Osteoblast (primary cell): ENCODE measurements at regions not wholly inside any gene's neighbourhood (a gene's known extent, or its start where the extent isn't known, plus 50 kb on each side); places are given as distances from the start of the nearest gene placed in this dataset.

Experiments used
- DNase-seq: peaks from one replicate; pipeline ENCODE4 v3.0.0; 2011; ENCODE audit warnings: low spot score, mixed read lengths; ENCODE audit not compliant: insufficient read length; ENCODE audit errors: missing footprints
- H2AFZ ChIP-seq: 2 replicates; pipeline ENCODE4 v1.6.0; 2011; ENCODE audit warnings: mild to moderate bottlenecking, low read length
- H3K27ac ChIP-seq: 2 replicates; pipeline ENCODE4 v1.5.1; 2011; ENCODE audit warnings: mild to moderate bottlenecking, low read depth, low read length, moderate library complexity
- H3K27me3 ChIP-seq: 2 replicates; pipeline ENCODE4 v1.6.0; 2012; ENCODE audit warnings: mild to moderate bottlenecking, control low read depth, inconsistent platforms, low read length, moderate library complexity; ENCODE audit not compliant: insufficient read depth
- H3K36me3 ChIP-seq: 2 replicates; pipeline ENCODE4 v1.5.1; 2011; ENCODE audit warnings: mild to moderate bottlenecking, low read length, control low read depth, moderate library complexity; ENCODE audit not compliant: insufficient read depth
- H3K4me1 ChIP-seq: 2 replicates; pipeline ENCODE4 v1.5.1; 2011; ENCODE audit warnings: mild to moderate bottlenecking, low read length, control low read depth, moderate library complexity; ENCODE audit not compliant: insufficient read depth
- H3K4me2 ChIP-seq: 2 replicates; pipeline ENCODE4 v1.6.0; 2011; ENCODE audit warnings: mild to moderate bottlenecking, low read length; ENCODE audit not compliant: insufficient read depth
- H3K4me3 ChIP-seq: fragments of 200-600 bp; sonication (generic); 3 replicates; pipeline ENCODE4 v1.5.1; 2012; ENCODE audit warnings: mild to moderate bottlenecking, low read length, inconsistent platforms; ENCODE audit not compliant: insufficient read depth
- H3K79me2 ChIP-seq: 2 replicates; pipeline ENCODE4 v1.6.0; 2012; ENCODE audit warnings: mild to moderate bottlenecking, low read length, control low read depth, inconsistent platforms; ENCODE audit not compliant: insufficient read depth
- H3K9me3 ChIP-seq: 2 replicates; pipeline ENCODE4 v1.5.1; 2011; ENCODE audit warnings: low read depth, low read length, control low read depth
- H4K20me1 ChIP-seq: 2 replicates; pipeline ENCODE4 v1.6.0; 2012; ENCODE audit warnings: mild to moderate bottlenecking, low read length, control low read depth; ENCODE audit not compliant: insufficient read depth
- TF ChIP-seq, protein P1 (sequence below): IDR thresholded peaks from 2 replicates; pipeline ENCODE4 v1.5.1; 2011; ENCODE audit warnings: mild to moderate bottlenecking, low read depth, low read length, moderate library complexity; ENCODE audit errors: extremely low read depth

DNA sequence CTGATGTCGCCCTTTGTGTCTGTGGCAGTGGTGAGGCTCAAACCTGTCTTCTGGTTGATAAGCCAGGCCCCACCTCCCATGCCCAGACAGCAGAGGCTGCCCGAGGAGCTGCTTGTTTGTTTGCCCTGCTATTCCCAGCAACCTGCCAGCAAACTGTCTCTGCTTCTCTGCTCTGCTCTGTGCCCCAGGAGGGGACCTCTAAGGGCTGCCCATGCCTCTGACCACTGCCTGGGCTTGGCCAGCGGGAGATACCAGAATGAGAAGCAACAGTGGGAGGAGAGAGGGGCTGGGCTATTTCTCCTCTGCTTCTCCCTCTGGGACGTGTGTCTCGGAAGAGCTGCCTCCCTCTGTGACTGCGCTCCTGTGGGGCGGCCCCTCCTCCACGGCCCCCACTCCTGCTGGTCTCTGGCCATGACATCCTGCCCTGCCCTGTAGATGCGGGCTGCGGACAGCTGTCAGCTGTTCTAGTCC is 213.1 kb downstream of the RPLP1 start:
- Histone ChIP-seq H4K20me1 (no peaks in the 10 kb centered on the region), H3K9me3 (no peaks in the 10 kb centered on the region), H3K79me2 (no peaks in the 10 kb centered on the region), H2AFZ (no peak overlapping the region), H3K4me2 (no peak overlapping the region), H3K27me3 (peaks cover 4% of the 10 kb centered on the region), H3K36me3 (no peaks in the 10 kb centered on the region), H3K4me1 (no peaks in the 10 kb centered on the region), H3K4me3 (no peak overlapping the region), H3K27ac (no peak overlapping the region)
- no peak for DNase-seq
- TF ChIP-seq, protein P1, sequence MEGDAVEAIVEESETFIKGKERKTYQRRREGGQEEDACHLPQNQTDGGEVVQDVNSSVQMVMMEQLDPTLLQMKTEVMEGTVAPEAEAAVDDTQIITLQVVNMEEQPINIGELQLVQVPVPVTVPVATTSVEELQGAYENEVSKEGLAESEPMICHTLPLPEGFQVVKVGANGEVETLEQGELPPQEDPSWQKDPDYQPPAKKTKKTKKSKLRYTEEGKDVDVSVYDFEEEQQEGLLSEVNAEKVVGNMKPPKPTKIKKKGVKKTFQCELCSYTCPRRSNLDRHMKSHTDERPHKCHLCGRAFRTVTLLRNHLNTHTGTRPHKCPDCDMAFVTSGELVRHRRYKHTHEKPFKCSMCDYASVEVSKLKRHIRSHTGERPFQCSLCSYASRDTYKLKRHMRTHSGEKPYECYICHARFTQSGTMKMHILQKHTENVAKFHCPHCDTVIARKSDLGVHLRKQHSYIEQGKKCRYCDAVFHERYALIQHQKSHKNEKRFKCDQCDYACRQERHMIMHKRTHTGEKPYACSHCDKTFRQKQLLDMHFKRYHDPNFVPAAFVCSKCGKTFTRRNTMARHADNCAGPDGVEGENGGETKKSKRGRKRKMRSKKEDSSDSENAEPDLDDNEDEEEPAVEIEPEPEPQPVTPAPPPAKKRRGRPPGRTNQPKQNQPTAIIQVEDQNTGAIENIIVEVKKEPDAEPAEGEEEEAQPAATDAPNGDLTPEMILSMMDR: no peak

DNA sequence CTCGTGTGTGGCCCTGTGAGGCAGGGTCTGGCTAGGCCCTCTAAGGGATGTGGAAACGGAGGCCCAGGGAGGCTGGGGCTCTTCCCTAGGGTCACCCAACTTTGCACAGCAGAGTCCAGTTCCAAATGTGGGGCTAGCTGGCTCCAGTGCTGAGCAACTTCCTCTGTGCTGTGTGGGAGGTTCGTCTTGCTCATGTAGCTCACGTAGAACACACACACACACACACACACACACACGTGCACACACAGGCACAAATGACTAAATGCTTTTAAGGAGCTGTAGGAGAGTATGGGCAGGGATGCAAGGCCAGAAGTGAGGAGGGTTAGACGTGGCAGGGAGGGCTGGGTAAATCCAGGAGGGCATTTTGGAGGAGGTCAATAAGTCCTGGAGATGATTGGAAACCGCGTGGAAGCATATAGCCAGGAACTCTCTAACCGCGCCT is 213.8 kb downstream of the RPLP1 start:
- Histone ChIP-seq H3K4me3 (no peak overlapping the region), H3K9me3 (no peaks in the 10 kb centered on the region), H2AFZ (no peak overlapping the region), H3K27me3 (peaks cover 4% of the 10 kb centered on the region), H3K36me3 (no peaks in the 10 kb centered on the region), H4K20me1 (no peaks in the 10 kb centered on the region), H3K4me2 (no peak overlapping the region), H3K4me1 (no peaks in the 10 kb centered on the region), H3K27ac (no peak overlapping the region), H3K79me2 (no peaks in the 10 kb centered on the region)
- no peak for DNase-seq
- TF ChIP-seq, protein P1: no peak

DNA sequence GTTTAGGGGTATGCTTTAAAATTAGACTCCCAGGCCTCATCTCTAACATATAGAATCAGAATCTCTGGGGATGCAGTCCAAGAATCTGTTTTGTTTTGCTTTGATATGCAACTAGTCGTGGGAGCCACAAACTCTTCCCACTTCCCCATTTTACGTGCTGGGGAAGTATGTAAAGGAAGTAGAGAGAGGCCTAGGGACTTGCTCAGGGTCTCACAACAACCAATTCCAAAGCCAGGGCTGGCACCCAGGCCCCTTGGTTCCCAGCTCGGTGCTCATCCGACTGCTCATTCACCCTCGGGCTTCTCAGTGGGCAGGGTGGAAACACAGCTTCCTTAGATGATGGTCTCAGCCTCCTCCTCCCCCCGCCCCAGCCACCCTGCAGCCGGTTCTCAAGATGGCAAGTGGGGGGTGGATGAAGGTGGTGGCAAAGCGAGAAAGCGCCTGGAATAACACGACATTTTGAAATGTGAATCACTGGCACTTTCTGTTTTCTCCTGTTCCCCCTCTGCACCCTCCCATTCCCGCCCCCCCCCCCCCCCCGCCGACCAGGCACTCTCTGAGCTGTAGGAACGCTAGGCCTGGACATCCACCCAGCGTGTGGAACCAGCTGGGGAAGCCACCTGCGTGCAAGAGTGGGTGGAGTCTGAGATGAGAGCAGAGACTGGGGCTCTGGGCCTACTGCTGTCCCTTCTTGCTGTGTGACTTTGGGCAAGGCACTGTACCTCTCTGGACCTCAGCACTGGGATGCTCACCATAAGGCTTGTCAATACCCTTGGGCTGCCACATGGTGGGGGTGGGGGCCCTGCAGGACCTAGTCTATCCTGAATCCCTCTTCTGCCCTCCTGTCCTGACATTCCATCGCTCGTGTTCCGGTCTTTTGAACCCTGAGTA is 214.5 kb downstream of the RPLP1 start:
- TF ChIP-seq, protein P1: no peak
- Histone ChIP-seq H3K9me3 (no peaks in the 10 kb centered on the region), H2AFZ (no peak overlapping the region), H3K27ac (no peak overlapping the region), H3K4me3 (no peak overlapping the region), H3K79me2 (no peaks in the 10 kb centered on the region), H3K4me2 (no peak overlapping the region), H3K36me3 (no peaks in the 10 kb centered on the region), H3K27me3 (no peaks in the 10 kb centered on the region), H3K4me1 (no peaks in the 10 kb centered on the region), H4K20me1 (no peaks in the 10 kb centered on the region)
- DNase-seq: no peak

DNA sequence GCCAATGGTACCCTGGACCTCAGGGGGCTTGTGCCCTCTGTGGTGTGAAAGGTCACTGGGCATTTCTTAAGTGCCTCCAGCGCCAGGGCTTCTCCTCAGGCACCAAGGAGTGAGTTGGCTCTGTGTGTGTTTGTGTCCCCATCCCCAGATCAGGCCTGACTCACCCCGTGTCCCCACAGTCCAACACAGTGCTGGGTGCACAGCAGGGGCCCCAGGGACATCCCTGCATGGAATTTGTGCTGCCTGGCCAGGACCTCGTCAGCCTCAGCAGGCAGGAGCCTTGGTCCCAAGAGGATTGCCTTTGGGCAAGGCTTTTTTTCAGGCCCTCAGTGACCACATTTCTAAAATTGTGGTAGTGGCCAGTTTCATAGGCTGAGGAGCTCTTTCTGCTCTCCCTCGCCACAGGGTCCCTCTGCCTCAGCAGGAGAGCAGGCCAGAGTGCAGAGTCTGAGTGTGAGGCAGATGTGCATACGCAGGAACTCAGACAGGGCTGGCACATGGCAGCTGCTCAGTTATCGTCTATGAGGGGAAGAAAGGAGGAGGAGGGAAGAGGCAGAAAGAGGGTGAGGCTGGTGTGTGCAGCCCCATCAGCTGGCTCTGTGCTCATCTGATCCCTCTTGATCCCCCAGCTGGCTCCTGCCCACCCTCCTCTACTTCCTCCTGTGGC is 215.6 kb downstream of the RPLP1 start:
- Histone ChIP-seq H3K4me3 (no peak overlapping the region), H3K27me3 (peaks cover under 1% of the 10 kb centered on the region), H4K20me1 (no peaks in the 10 kb centered on the region), H3K79me2 (no peaks in the 10 kb centered on the region), H3K9me3 (no peaks in the 10 kb centered on the region), H3K4me2 (no peak overlapping the region), H3K27ac (no peak overlapping the region), H2AFZ (no peak overlapping the region), H3K36me3 (no peaks in the 10 kb centered on the region), H3K4me1 (no peaks in the 10 kb centered on the region)
- TF ChIP-seq, protein P1: no peak
- DNase-seq: no peak
